ENCODE measurements at regions not wholly inside any gene's neighbourhood (a gene's known extent, or its start where the extent isn't known, plus 50 kb on each side); places are given as distances from the start of the nearest gene placed in this dataset.

DNA sequence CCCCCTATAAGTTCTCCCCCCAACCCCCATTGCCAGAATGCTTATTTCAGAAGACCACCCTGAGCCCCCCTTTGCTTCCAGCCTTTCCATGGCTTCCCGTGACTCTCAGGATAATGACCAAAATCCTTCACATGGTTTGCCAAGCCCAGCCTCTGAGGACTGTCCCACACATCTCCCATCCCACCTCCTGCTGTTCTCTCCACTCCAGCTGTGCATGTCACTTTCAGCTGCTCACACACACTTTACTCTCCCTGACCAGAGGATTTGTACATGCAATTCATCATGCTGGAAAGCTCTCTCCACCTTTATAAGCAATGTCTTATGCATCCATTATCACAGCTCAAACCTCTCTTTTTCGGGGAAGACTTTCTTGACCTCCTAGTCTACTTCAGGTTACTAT lies 164.2 kb downstream of the PRL start:
- TF ChIP-seq, protein P1, sequence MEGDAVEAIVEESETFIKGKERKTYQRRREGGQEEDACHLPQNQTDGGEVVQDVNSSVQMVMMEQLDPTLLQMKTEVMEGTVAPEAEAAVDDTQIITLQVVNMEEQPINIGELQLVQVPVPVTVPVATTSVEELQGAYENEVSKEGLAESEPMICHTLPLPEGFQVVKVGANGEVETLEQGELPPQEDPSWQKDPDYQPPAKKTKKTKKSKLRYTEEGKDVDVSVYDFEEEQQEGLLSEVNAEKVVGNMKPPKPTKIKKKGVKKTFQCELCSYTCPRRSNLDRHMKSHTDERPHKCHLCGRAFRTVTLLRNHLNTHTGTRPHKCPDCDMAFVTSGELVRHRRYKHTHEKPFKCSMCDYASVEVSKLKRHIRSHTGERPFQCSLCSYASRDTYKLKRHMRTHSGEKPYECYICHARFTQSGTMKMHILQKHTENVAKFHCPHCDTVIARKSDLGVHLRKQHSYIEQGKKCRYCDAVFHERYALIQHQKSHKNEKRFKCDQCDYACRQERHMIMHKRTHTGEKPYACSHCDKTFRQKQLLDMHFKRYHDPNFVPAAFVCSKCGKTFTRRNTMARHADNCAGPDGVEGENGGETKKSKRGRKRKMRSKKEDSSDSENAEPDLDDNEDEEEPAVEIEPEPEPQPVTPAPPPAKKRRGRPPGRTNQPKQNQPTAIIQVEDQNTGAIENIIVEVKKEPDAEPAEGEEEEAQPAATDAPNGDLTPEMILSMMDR (IDR thresholded peaks at IDR 0.05; ENCODE audit: insufficient read depth, low read depth, low read length), result no peak
- no peak for TF ChIP-seq EZH2 (IDR thresholded peaks at IDR 0.05; ENCODE audit: insufficient read depth, low read length)
